ENCODE measurements at regions not wholly inside any gene's neighbourhood (a gene's known extent, or its start where the extent isn't known, plus 50 kb on each side); places are given as distances from the start of the nearest gene placed in this dataset.

- no peak for DNase-seq (ENCODE audit: extremely low read depth in 1 of 2, low read depth in 1 of 2)
Observed at GRCh38 chr5:57595523-57595991, 112.9 kb upstream of the ACTBL2 start.

- DNase-seq (ENCODE audit: extremely low read depth in 1 of 2, low read depth in 1 of 2): no peak
Observed at GRCh38 chr5:57594436-57594835, 111.8 kb upstream of the ACTBL2 start.

- DNase-seq (ENCODE audit: extremely low read depth in 1 of 2, low read depth in 1 of 2): no peak
Observed at GRCh38 chr5:57592236-57592635, 109.6 kb upstream of the ACTBL2 start.

GRCh38 chr5:57586649-57587048 is 104.0 kb upstream of the ACTBL2 start:
- DNase-seq (ENCODE audit: extremely low read depth in 1 of 2, low read depth in 1 of 2): no peak

- DNase-seq (ENCODE audit: extremely low read depth in 1 of 2, low read depth in 1 of 2): no peak
Observed at GRCh38 chr5:57582578-57583070, 100.0 kb upstream of the ACTBL2 start.

- DNase-seq (ENCODE audit: extremely low read depth in 1 of 2, low read depth in 1 of 2): no peak
Observed at GRCh38 chr5:57581772-57582171, 99.2 kb upstream of the ACTBL2 start.

GRCh38 chr5:57581222-57581621 is 98.6 kb upstream of the ACTBL2 start:
- no peak for DNase-seq (ENCODE audit: extremely low read depth in 1 of 2, low read depth in 1 of 2)

GRCh38 chr5:57577432-57578175 is 95.0 kb upstream of the ACTBL2 start:
- DNase-seq (ENCODE audit: extremely low read depth in 1 of 2, low read depth in 1 of 2): no peak

GRCh38 chr5:57576317-57576716 is 93.7 kb upstream of the ACTBL2 start:
- no peak for DNase-seq (ENCODE audit: extremely low read depth in 1 of 2, low read depth in 1 of 2)

GRCh38 chr5:57575839-57576238 is 93.2 kb upstream of the ACTBL2 start:
- no peak for DNase-seq (ENCODE audit: extremely low read depth in 1 of 2, low read depth in 1 of 2)

- DNase-seq (ENCODE audit: extremely low read depth in 1 of 2, low read depth in 1 of 2): no peak
Observed at GRCh38 chr5:57572461-57572860, 89.8 kb upstream of the ACTBL2 start.

- no peak for DNase-seq (ENCODE audit: extremely low read depth in 1 of 2, low read depth in 1 of 2)
Observed at GRCh38 chr5:57569601-57570000, 87.0 kb upstream of the ACTBL2 start.

GRCh38 chr5:57568136-57568535 is 85.5 kb upstream of the ACTBL2 start:
- DNase-seq (ENCODE audit: extremely low read depth in 1 of 2, low read depth in 1 of 2): no peak

GRCh38 chr5:57566914-57567313 is 84.3 kb upstream of the ACTBL2 start:
- DNase-seq (ENCODE audit: extremely low read depth in 1 of 2, low read depth in 1 of 2): no peak

- DNase-seq (ENCODE audit: extremely low read depth in 1 of 2, low read depth in 1 of 2): no peak
Observed at GRCh38 chr5:57561231-57561842, 78.7 kb upstream of the ACTBL2 start.

GRCh38 chr5:57559110-57559635 is 76.6 kb upstream of the ACTBL2 start:
- DNase-seq (ENCODE audit: extremely low read depth in 1 of 2, low read depth in 1 of 2): no peak

GRCh38 chr5:57552033-57552432 is 69.4 kb upstream of the ACTBL2 start:
- no peak for DNase-seq (ENCODE audit: extremely low read depth in 1 of 2, low read depth in 1 of 2)

GRCh38 chr5:57551251-57551650 is 68.6 kb upstream of the ACTBL2 start:
- no peak for DNase-seq (ENCODE audit: extremely low read depth in 1 of 2, low read depth in 1 of 2)

GRCh38 chr5:57550132-57550531 is 67.5 kb upstream of the ACTBL2 start:
- DNase-seq (ENCODE audit: extremely low read depth in 1 of 2, low read depth in 1 of 2): no peak

GRCh38 chr5:57549566-57549965 is 67.0 kb upstream of the ACTBL2 start:
- DNase-seq (ENCODE audit: extremely low read depth in 1 of 2, low read depth in 1 of 2): no peak

- DNase-seq (ENCODE audit: extremely low read depth in 1 of 2, low read depth in 1 of 2): no peak
Observed at GRCh38 chr5:57540823-57541222, 58.2 kb upstream of the ACTBL2 start.

GRCh38 chr5:57539281-57539701 is 56.7 kb upstream of the ACTBL2 start:
- DNase-seq (ENCODE audit: extremely low read depth in 1 of 2, low read depth in 1 of 2): no peak
